AG09319 (cell line): ENCODE measurements at regions not wholly inside any gene's neighbourhood (a gene's known extent, or its start where the extent isn't known, plus 50 kb on each side); places are given as distances from the start of the nearest gene placed in this dataset.

ENCODE experiments used
- DNase-seq: peaks from one replicate; pipeline ENCODE4 v3.0.0-alpha.2; 2010; ENCODE audit warnings: low read depth; ENCODE audit errors: extremely low read depth
- CTCF ChIP-seq: IDR thresholded peaks from 2 replicates; pipeline ENCODE4 v1.5.1; 2011; ENCODE audit warnings: low read depth, mild to moderate bottlenecking, inconsistent platforms, low read length, moderate library complexity

DNA sequence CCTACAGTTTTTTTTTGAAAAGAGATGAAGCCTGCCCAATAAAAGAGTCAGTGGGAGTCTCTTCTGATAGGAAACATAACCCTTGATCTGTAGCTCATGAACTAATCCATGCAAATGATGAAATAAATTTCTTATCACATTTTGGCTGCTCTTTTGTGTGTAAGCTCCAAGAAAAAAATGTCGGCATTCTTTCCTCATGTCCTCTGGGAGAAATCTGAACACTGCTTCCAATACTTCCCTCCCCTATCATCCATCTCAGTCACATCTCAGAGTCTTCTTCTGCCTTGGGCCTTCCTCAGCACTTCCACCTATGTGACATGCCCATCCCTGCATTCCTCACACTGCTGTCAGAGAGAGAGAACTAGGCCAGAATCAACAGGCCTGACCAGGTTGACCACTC lies 395.7 kb upstream of the ST6GAL2 start:
- no peak for DNase-seq
- TF ChIP-seq CTCF, result no peak

- TF ChIP-seq CTCF, result no peak
Measured at GRCh38 chr2:107282135-107282534, 396.2 kb upstream of the ST6GAL2 start.

GRCh38 chr2:107285621-107286299 lies 399.8 kb upstream of the ST6GAL2 start:
- TF ChIP-seq CTCF, result no peak
- no peak for DNase-seq

More at GRCh38 chr2:107282135-107282534, 396.2 kb upstream of the ST6GAL2 start:
- no peak for DNase-seq

GRCh38 chr2:107290041-107290440 lies 404.1 kb upstream of the ST6GAL2 start:
- DNase-seq, result no peak
- no peak for TF ChIP-seq CTCF

DNA sequence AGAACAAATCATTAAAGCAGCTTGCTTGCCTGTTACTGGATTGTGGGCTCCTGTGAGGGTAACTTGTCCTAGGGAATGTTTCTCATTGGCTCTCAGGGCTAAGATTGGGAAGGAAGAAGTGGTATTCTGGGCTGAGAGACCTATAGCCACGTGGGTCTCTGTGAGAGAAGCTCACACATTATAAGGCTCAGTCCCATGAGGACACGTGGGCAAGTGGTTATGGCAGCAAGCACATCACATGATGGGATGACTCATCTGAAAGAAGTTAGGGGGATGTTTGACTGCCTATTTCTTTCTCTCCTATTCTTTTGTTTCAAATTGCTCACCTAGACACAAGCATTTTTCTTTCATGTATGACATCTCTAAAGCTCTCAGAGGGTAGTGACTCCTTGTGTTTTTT lies 418.0 kb upstream of the ST6GAL2 start:
- no peak for TF ChIP-seq CTCF

DNA sequence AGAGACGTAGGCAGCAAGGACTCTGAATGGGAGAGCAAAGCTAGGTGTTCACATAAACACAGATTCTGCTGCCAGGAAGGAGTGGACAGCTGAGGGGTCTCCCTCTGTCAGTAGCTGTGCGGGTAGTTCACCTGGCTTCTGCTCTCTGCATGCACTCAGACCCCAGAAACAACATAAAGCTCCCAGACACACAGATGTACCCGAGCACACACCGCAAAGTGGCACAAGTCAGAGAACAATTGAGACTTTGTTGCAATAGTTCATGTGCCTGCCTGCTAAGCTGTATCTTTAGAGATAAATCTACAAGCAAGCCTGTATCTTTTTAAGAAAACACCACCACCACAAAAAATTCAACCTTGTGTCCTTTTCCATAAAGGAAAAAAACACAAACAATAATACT lies 420.0 kb upstream of the ST6GAL2 start:
- no peak for DNase-seq
- no peak for TF ChIP-seq CTCF

More for the DNA sequence above, 418.0 kb upstream of the ST6GAL2 start:
- DNase-seq, result no peak

- DNase-seq, result no peak
- TF ChIP-seq CTCF, result no peak
Measured at GRCh38 chr2:107306881-107307280, 420.9 kb upstream of the ST6GAL2 start.
